SK-N-SH (cell line): ENCODE measurements at regions not wholly inside any gene's neighbourhood (a gene's known extent, or its start where the extent isn't known, plus 50 kb on each side); places are given as distances from the start of the nearest gene placed in this dataset.
A peak's percentile ranks its signal among the peaks of the same experiment; 100 is the strongest.

Experiments
- CTCF ChIP-seq: fragments of 200-600 bp; sonication (generic); IDR thresholded peaks from 2 replicates; pipeline ENCODE4 v1.6.1; 2017; ENCODE audit warnings: antibody characterized with exemption, mild to moderate bottlenecking, moderate library complexity
- IRF3 ChIP-seq: fragments of 150-350 bp; IDR thresholded peaks from 2 replicates; pipeline ENCODE4 v1.6.1; 2016; ENCODE audit warnings: mild to moderate bottlenecking, low read depth, low read length
- JUND ChIP-seq: IDR thresholded peaks from 2 replicates; pipeline ENCODE4 v1.4.0; 2012
- MAX ChIP-seq: IDR thresholded peaks from 2 replicates; pipeline ENCODE4 v1.4.0; 2012; ENCODE audit warnings: low read depth
- MXI1 ChIP-seq: IDR thresholded peaks from 2 replicates; pipeline ENCODE4 v1.6.1; 2012; ENCODE audit warnings: mild to moderate bottlenecking, low read depth, low read length, improper control_type of control experiment
- NRF1 ChIP-seq: IDR thresholded peaks from 2 replicates; pipeline ENCODE4 v1.6.1; 2012; ENCODE audit warnings: low read depth, mild to moderate bottlenecking, low read length
- REST ChIP-seq: IDR thresholded peaks from 2 replicates; pipeline ENCODE4 v1.6.1; 2012; ENCODE audit warnings: mild to moderate bottlenecking, low read depth, low read length, moderate library complexity
- RFX5 ChIP-seq: IDR thresholded peaks from 2 replicates; pipeline ENCODE4 v1.6.1; 2012; ENCODE audit warnings: mild to moderate bottlenecking, improper control_type of control experiment, low read length
- SIN3A ChIP-seq: IDR thresholded peaks from 2 replicates; pipeline ENCODE4 v1.6.1; 2012; ENCODE audit warnings: low read depth, mild to moderate bottlenecking, low read length, moderate library complexity, borderline replicate concordance
- ZBTB33 ChIP-seq: IDR thresholded peaks from 2 replicates; pipeline ENCODE4 v1.4.0; 2012; ENCODE audit warnings: low read depth, borderline replicate concordance

- TF ChIP-seq MXI1, result no peak
- TF ChIP-seq MAX, result no peak
- no peak for TF ChIP-seq ZBTB33
- TF ChIP-seq SIN3A, result no peak
- no peak for TF ChIP-seq CTCF
- no peak for TF ChIP-seq NRF1
- no peak for TF ChIP-seq REST
- no peak for TF ChIP-seq JUND
- TF ChIP-seq IRF3, result no peak
- TF ChIP-seq RFX5, result peak; percentile 84
Measured at GRCh38 chrX:22652596-22652995, 347.2 kb upstream of the DDX53 start.
